PC-9 (cell line): ENCODE measurements at regions not wholly inside any gene's neighbourhood (a gene's known extent, or its start where the extent isn't known, plus 50 kb on each side); places are given as distances from the start of the nearest gene placed in this dataset.

ENCODE experiments used
- CTCF ChIP-seq: fragments of 200-600 bp; sonication (generic); conservative IDR thresholded peaks from 2 replicates; pipeline ENCODE4 v1.6.1; 2017; ENCODE audit warnings: mixed run types, antibody characterized with exemption, mild to moderate bottlenecking, moderate library complexity
- EZH2 ChIP-seq: fragments of 200-600 bp; sonication (generic); IDR thresholded peaks from 2 replicates; pipeline ENCODE4 v1.8.0; 2017; ENCODE audit warnings: antibody characterized with exemption, low read depth

GRCh38 chr3:87621667-87622066 lies 345.3 kb upstream of the POU1F1 start:
- TF ChIP-seq CTCF, result no peak
- TF ChIP-seq EZH2, result no peak
